ENCODE measurements at regions not wholly inside any gene's neighbourhood (a gene's known extent, or its start where the extent isn't known, plus 50 kb on each side); places are given as distances from the start of the nearest gene placed in this dataset.

- TF ChIP-seq RAD21 (CRISPR knock-in tag; conservative IDR thresholded peaks at IDR 0.05 in 1 of 2, IDR thresholded peaks at IDR 0.05 in 1 of 2): no peak
- no peak for TF ChIP-seq NR4A1 (CRISPR knock-in tag; IDR thresholded peaks at IDR 0.05)
- TF ChIP-seq NR4A1 (tag; IDR thresholded peaks at IDR 0.05): no peak
- no peak for TF ChIP-seq MAFF (IDR thresholded peaks at IDR 0.05; ENCODE audit: low read length)
- no peak for TF ChIP-seq THAP7 (CRISPR knock-in tag; IDR thresholded peaks at IDR 0.05)
- TF ChIP-seq POLR2A (conservative IDR thresholded peaks at IDR 0.05): no peak
- TF ChIP-seq RAD51 (IDR thresholded peaks at IDR 0.05; ENCODE audit: borderline replicate concordance, low read depth): no peak
- no peak for TF ChIP-seq TAF1 (IDR thresholded peaks at IDR 0.05; ENCODE audit: control insufficient read depth, extremely low read depth, insufficient read depth, low read length, severe bottlenecking)
Observed at GRCh38 chr12:71266606-71267005, 108.8 kb upstream of the TSPAN8 start.
